MM.1S (cell line): ENCODE measurements at regions not wholly inside any gene's neighbourhood (a gene's known extent, or its start where the extent isn't known, plus 50 kb on each side); places are given as distances from the start of the nearest gene placed in this dataset.

Experiments
- DNase-seq: peaks from one replicate; pipeline ENCODE4 v3.0.0-alpha.2; 2015
- H2AFZ ChIP-seq: fragments of 300-600 bp; sonication (generic); 2 replicates; pipeline ENCODE4 v1.6.0; 2016; ENCODE audit warnings: antibody characterized with exemption, low read length
- H3F3A ChIP-seq: fragments of 300-600 bp; sonication (generic); 2 replicates; pipeline ENCODE4 v1.6.1; 2016; ENCODE audit warnings: mild to moderate bottlenecking, antibody characterized with exemption, low read length, moderate library complexity, mixed read lengths; ENCODE audit not compliant: insufficient read depth
- H3K27ac ChIP-seq: fragments of 300-600 bp; sonication (generic); 2 replicates; pipeline ENCODE4 v1.5.1; 2016; ENCODE audit warnings: mild to moderate bottlenecking, low read length
- H3K27me3 ChIP-seq: fragments of 300-600 bp; sonication (generic); replicated peaks from 2 replicates; pipeline ENCODE4 v1.6.0; 2016; ENCODE audit warnings: low read length; ENCODE audit not compliant: insufficient read depth
- H3K36me3 ChIP-seq: fragments of 300-600 bp; sonication (generic); replicated peaks from 2 replicates; pipeline ENCODE4 v1.6.1; 2016; ENCODE audit warnings: mild to moderate bottlenecking, low read length, mixed read lengths; ENCODE audit not compliant: insufficient read depth
- H3K4me1 ChIP-seq: fragments of 300-600 bp; sonication (generic); 2 replicates; pipeline ENCODE4 v1.6.1; 2016; ENCODE audit warnings: low read length, mixed read lengths
- H3K4me2 ChIP-seq: fragments of 300-600 bp; sonication (generic); 2 replicates; pipeline ENCODE4 v1.6.0; 2016; ENCODE audit warnings: low read depth, low read length
- H3K4me3 ChIP-seq: fragments of 300-600 bp; sonication (generic); 2 replicates; pipeline ENCODE4 v1.5.1; 2016; ENCODE audit warnings: low read length, mixed read lengths
- H3K79me2 ChIP-seq: fragments of 300-600 bp; sonication (generic); 2 replicates; pipeline ENCODE4 v1.6.1; 2016; ENCODE audit warnings: mixed run types, low read length, mixed read lengths
- H3K9ac ChIP-seq: fragments of 300-600 bp; sonication (generic); 2 replicates; pipeline ENCODE4 v1.6.1; 2016; ENCODE audit warnings: low read length, mixed read lengths
- H3K9me2 ChIP-seq: fragments of 300-600 bp; sonication (generic); replicated peaks from 2 replicates; pipeline ENCODE4 v1.6.1; 2016; ENCODE audit warnings: mild to moderate bottlenecking, low read length, mixed read lengths; ENCODE audit not compliant: insufficient read depth
- H3K9me3 ChIP-seq: fragments of 300-600 bp; sonication (generic); replicated peaks from 2 replicates; pipeline ENCODE4 v1.6.1; 2016; ENCODE audit warnings: mild to moderate bottlenecking, low read length, mixed read lengths; ENCODE audit not compliant: insufficient read depth
- H4K20me1 ChIP-seq: fragments of 300-600 bp; sonication (generic); 2 replicates; pipeline ENCODE4 v1.6.1; 2016; ENCODE audit warnings: mild to moderate bottlenecking, low read length, moderate library complexity, mixed read lengths; ENCODE audit not compliant: insufficient read depth
- EZH2 ChIP-seq: fragments of 300-600 bp; sonication (generic); optimal IDR thresholded peaks from 2 replicates; pipeline ENCODE3; 2017; ENCODE audit warnings: low read depth, mild to moderate bottlenecking, antibody characterized with exemption, low read length, mixed read lengths
- EZH2phosphoT487 ChIP-seq: fragments of 300-600 bp; sonication (generic); IDR thresholded peaks from 2 replicates; pipeline ENCODE4 v1.6.1; 2018; ENCODE audit warnings: antibody characterized with exemption, low read length
- TF ChIP-seq, protein P1 (sequence below): fragments of 300-600 bp; sonication (generic); IDR thresholded peaks from 2 replicates; pipeline ENCODE4 v1.5.1; 2016; ENCODE audit warnings: antibody characterized with exemption, low read length, mixed read lengths

DNA sequence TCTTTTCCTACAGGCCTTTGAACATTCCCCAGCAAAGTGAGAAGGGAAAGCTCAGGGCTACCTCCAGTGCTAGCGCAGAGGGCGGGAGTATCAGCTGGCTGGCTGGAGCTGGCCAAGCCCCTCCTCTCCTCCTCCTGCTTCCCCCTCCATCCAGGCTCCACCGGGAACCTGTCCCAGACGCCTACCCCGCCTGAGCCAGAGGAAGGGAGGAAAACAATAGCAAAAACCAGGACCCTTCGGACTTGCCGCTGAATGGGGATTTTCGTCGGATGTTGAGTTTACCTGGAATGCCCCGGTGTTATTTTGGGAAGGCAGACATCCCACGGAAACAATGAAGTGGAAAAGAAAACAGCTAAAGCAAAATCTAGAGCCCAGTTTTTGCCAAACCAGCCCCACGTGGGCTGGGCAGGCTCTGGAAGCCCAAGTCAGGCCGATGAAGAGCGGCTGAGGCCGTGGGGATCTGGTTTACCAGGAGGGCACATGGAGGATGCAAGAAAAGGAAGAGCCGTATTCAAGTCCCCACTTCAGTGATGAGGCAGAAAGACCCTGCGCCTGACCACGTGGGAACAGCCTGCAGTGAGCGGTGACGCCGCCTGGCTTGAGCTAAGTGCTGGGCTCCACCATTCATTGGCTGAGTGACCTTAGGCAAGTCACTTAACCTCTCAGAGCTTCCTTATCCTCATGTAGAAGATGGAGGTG lies 100.4 kb upstream of the LCLAT1 start:
- no peak overlapping the region for H3K4me3 ChIP-seq
- no peak overlapping the region for H3K4me2 ChIP-seq
- TF ChIP-seq EZH2phosphoT487 (no peak), EZH2 (no peak)
- TF ChIP-seq, protein P1, sequence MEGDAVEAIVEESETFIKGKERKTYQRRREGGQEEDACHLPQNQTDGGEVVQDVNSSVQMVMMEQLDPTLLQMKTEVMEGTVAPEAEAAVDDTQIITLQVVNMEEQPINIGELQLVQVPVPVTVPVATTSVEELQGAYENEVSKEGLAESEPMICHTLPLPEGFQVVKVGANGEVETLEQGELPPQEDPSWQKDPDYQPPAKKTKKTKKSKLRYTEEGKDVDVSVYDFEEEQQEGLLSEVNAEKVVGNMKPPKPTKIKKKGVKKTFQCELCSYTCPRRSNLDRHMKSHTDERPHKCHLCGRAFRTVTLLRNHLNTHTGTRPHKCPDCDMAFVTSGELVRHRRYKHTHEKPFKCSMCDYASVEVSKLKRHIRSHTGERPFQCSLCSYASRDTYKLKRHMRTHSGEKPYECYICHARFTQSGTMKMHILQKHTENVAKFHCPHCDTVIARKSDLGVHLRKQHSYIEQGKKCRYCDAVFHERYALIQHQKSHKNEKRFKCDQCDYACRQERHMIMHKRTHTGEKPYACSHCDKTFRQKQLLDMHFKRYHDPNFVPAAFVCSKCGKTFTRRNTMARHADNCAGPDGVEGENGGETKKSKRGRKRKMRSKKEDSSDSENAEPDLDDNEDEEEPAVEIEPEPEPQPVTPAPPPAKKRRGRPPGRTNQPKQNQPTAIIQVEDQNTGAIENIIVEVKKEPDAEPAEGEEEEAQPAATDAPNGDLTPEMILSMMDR = no peak
- no peaks in the 10 kb centered on the region for H3K4me1 ChIP-seq
- H3K79me2 ChIP-seq = no peaks in the 10 kb centered on the region
- H3K27ac ChIP-seq = no peak overlapping the region
- H4K20me1 ChIP-seq = no peaks in the 10 kb centered on the region
- H3F3A ChIP-seq = no peaks in the 10 kb centered on the region
- no peaks in the 10 kb centered on the region for H3K9me2 ChIP-seq
- H2AFZ ChIP-seq = no peak overlapping the region
- H3K36me3 ChIP-seq = no peaks in the 10 kb centered on the region
- DNase-seq = no peak
- no peaks in the 10 kb centered on the region for H3K9me3 ChIP-seq
- no peak overlapping the region for H3K9ac ChIP-seq
- H3K27me3 ChIP-seq = no peaks in the 10 kb centered on the region

GRCh38 chr2:30348825-30349224 lies 98.2 kb upstream of the LCLAT1 start:
- Histone ChIP-seq H3K4me3 (no peak overlapping the region), H3K4me2 (no peak overlapping the region), H2AFZ (no peak overlapping the region), H3F3A (no peaks in the 10 kb centered on the region), H3K27ac (no peak overlapping the region), H3K79me2 (no peaks in the 10 kb centered on the region), H3K9ac (no peak overlapping the region), H3K4me1 (no peaks in the 10 kb centered on the region), H3K27me3 (no peaks in the 10 kb centered on the region), H3K9me2 (no peaks in the 10 kb centered on the region), H4K20me1 (no peaks in the 10 kb centered on the region), H3K36me3 (no peaks in the 10 kb centered on the region), H3K9me3 (no peaks in the 10 kb centered on the region)
- no peak for DNase-seq
- TF ChIP-seq, protein P1 = no peak
- TF ChIP-seq EZH2phosphoT487 (no peak), EZH2 (no peak)

- H3K36me3 ChIP-seq = no peaks in the 10 kb centered on the region
- no peak for DNase-seq
- H3K27me3 ChIP-seq = no peaks in the 10 kb centered on the region
Measured at GRCh38 chr2:30349691-30350090, 97.4 kb upstream of the LCLAT1 start.

More at GRCh38 chr2:30349691-30350090, 97.4 kb upstream of the LCLAT1 start:
- H3K9ac ChIP-seq = no peak overlapping the region
- no peak overlapping the region for H3K27ac ChIP-seq
- no peaks in the 10 kb centered on the region for H4K20me1 ChIP-seq
- H3K4me3 ChIP-seq = no peak overlapping the region
- no peak overlapping the region for H2AFZ ChIP-seq
- H3F3A ChIP-seq = no peaks in the 10 kb centered on the region
- TF ChIP-seq, protein P1 = no peak
- no peak for TF ChIP-seq EZH2
- no peak for TF ChIP-seq EZH2phosphoT487
- H3K9me3 ChIP-seq = no peaks in the 10 kb centered on the region
- H3K79me2 ChIP-seq = no peaks in the 10 kb centered on the region
- H3K4me1 ChIP-seq = no peaks in the 10 kb centered on the region
- H3K4me2 ChIP-seq = no peak overlapping the region
- H3K9me2 ChIP-seq = no peaks in the 10 kb centered on the region
